ENCODE measurements at regions not wholly inside any gene's neighbourhood (a gene's known extent, or its start where the extent isn't known, plus 50 kb on each side); places are given as distances from the start of the nearest gene placed in this dataset.

- TF ChIP-seq POLR2A (IDR thresholded peaks at IDR 0.05; ENCODE audit: low read depth, low read length) = no peak
- TF ChIP-seq POLR2AphosphoS5 (IDR thresholded peaks at IDR 0.05; ENCODE audit: low read depth, low read length) = no peak
Observed at GRCh38 chr16:73418691-73419090, 370.8 kb upstream of the ZFHX3 start.
